Natural killer cell (primary cell): ENCODE measurements at regions not wholly inside any gene's neighbourhood (a gene's known extent, or its start where the extent isn't known, plus 50 kb on each side); places are given as distances from the start of the nearest gene placed in this dataset.

Source experiments
- ATAC-seq, 3 donors: fragments of 150-1000 bp in 2 of 3; fragments of 200-7000 bp in 1 of 3; cut with Tn5 transposase; 1 replicate in 1 of 3; 2 replicates in 2 of 3; pipeline ENCODE4 v1.10.0; 2021; ENCODE audit warnings: mild to moderate bottlenecking in 2 of 3, moderate library complexity in 2 of 3
- DNase-seq, 2 donors: peaks; one replicate each; pipeline versions ENCODE4 v3.0.0 to v3.0.0-alpha.2; 2013 to 2021; ENCODE audit warnings: mixed read lengths in 1 of 2
- H3K27ac ChIP-seq: one replicate; pipeline ENCODE4 v1.5.1; 2013; ENCODE audit warnings: mild to moderate bottlenecking, low read length
- H3K27me3 ChIP-seq: one replicate; pipeline ENCODE4 v1.6.1; 2013; ENCODE audit warnings: low read length; ENCODE audit not compliant: control insufficient read depth, insufficient read depth
- H3K36me3 ChIP-seq: one replicate; pipeline ENCODE4 v1.6.1; 2013; ENCODE audit warnings: low read length; ENCODE audit not compliant: control insufficient read depth, insufficient read depth
- H3K4me1 ChIP-seq: one replicate; pipeline ENCODE4 v1.6.1; 2013; ENCODE audit warnings: low read length; ENCODE audit not compliant: control insufficient read depth, insufficient read depth
- H3K4me3 ChIP-seq: one replicate; pipeline ENCODE4 v1.5.1; 2013; ENCODE audit warnings: low read length
- H3K9me3 ChIP-seq: one replicate; pipeline ENCODE4 v1.6.1; 2013; ENCODE audit warnings: low read length; ENCODE audit not compliant: control insufficient read depth, insufficient read depth
- H3K27ac Mint-ChIP-seq, 2 donors: one replicate each; pipeline ENCODE4 v1.8.0; 2022; ENCODE audit warnings: mild to moderate bottlenecking in 2 of 2, mixed read lengths in 2 of 2, moderate library complexity in 1 of 2
- H3K27me3 Mint-ChIP-seq, 2 donors: one replicate each; pipeline ENCODE4 v1.8.0; 2022; ENCODE audit warnings: low read depth in 2 of 2, mixed read lengths in 2 of 2
- H3K36me3 Mint-ChIP-seq: one replicate; pipeline ENCODE4 v1.8.0; 2022; ENCODE audit warnings: mixed read lengths
- H3K4me1 Mint-ChIP-seq, 2 donors: one replicate each; pipeline ENCODE4 v1.8.0; 2022; ENCODE audit warnings: mixed read lengths in 2 of 2
- H3K4me3 Mint-ChIP-seq: one replicate; pipeline ENCODE4 v1.8.0; 2022; ENCODE audit warnings: mild to moderate bottlenecking, moderate library complexity, mixed read lengths
- H3K9me3 Mint-ChIP-seq, 2 donors: one replicate each; pipeline ENCODE4 v1.8.0; 2022; ENCODE audit warnings: mixed read lengths in 2 of 2
- WGBS: methylation state at CpG from one replicate; pipeline ENCODE4 v1.1.7; 2013; ENCODE audit warnings: missing lambda C conversion rate; ENCODE audit not compliant: insufficient coverage; 5-methylcytosine and 5-hydroxymethylcytosine counted together
- intact Hi-C: fragments of 100-400 bp; cut with micrococcal nuclease; formaldehyde crosslinking; loops from one replicate; pipeline ENCODE4 v1.14.2; 2022
- TF ChIP-seq, protein P1 (sequence below): fragments of 200-600 bp; IDR thresholded peaks from one replicate; pipeline ENCODE4 v1.8.0; 2022; ENCODE audit warnings: antibody characterized with exemption

DNA sequence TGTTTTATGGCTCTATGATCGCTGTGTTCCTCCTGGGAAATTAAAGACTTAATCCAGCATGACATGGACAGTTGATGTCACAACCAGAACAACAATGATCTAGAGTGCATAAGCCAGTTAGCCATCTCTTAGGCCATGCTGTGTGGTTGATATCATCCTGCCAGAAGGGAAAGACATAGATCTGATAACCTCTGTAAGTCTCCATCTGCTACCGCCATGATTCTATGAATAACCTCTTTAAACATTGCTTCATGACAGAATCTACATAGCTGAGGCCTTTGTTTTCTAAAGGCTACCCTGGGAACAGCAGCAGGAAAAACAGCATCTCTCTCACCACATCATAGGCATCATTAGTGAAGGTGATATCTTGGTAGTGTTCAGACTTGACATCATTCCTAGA is 117.6 kb upstream of the PHACTR1 start:
- no peaks in the 10 kb centered on the region for H3K9me3 Mint-ChIP-seq
- DNase-seq: no peak
- H3K4me1 Mint-ChIP-seq: no peaks in the 10 kb centered on the region
- no peaks in the 10 kb centered on the region for H3K36me3 ChIP-seq
- H3K9me3 ChIP-seq: no peaks in the 10 kb centered on the region
- no peak overlapping the region for H3K27ac ChIP-seq
- H3K4me3 Mint-ChIP-seq: no peak overlapping the region
- WGBS: 96% methylated on average over 2 of the region's 2 CpGs
- no peaks in the 10 kb centered on the region for H3K4me1 ChIP-seq
- peaks cover 3 to 10% of the 10 kb centered on the region in 2 donors for H3K27me3 Mint-ChIP-seq
- H3K4me3 ChIP-seq: no peak overlapping the region
- H3K36me3 Mint-ChIP-seq: no peaks in the 10 kb centered on the region
- intact Hi-C loops: no loop called here
- no peak for ATAC-seq
- H3K27ac Mint-ChIP-seq: no peak overlapping the region
- TF ChIP-seq, protein P1, sequence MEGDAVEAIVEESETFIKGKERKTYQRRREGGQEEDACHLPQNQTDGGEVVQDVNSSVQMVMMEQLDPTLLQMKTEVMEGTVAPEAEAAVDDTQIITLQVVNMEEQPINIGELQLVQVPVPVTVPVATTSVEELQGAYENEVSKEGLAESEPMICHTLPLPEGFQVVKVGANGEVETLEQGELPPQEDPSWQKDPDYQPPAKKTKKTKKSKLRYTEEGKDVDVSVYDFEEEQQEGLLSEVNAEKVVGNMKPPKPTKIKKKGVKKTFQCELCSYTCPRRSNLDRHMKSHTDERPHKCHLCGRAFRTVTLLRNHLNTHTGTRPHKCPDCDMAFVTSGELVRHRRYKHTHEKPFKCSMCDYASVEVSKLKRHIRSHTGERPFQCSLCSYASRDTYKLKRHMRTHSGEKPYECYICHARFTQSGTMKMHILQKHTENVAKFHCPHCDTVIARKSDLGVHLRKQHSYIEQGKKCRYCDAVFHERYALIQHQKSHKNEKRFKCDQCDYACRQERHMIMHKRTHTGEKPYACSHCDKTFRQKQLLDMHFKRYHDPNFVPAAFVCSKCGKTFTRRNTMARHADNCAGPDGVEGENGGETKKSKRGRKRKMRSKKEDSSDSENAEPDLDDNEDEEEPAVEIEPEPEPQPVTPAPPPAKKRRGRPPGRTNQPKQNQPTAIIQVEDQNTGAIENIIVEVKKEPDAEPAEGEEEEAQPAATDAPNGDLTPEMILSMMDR: no peak
- H3K27me3 ChIP-seq: no peaks in the 10 kb centered on the region

DNA sequence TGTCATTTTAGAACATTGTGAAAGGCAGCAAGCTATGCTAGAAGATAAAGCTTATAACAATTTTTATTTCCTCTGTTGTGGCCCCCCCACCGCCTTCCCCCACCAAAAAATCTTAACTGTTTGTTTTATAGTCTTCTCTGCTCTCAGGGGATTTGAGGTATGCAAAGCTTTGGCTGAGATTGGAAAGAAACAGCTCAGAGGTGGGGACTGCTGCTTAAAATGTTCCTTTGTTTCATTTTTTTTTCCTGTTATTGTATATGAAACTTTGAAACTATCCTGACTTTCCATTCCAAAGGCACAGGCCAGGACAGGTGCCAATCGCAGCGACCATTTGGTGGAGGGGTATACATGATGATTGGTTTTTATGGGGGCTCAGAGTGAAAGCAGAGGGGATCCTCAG is 114.7 kb upstream of the PHACTR1 start:
- intact Hi-C loops: no loop called here
- H3K36me3 Mint-ChIP-seq: no peaks in the 10 kb centered on the region
- H3K9me3 Mint-ChIP-seq: no peaks in the 10 kb centered on the region
- no peak overlapping the region for H3K27ac Mint-ChIP-seq
- no peaks in the 10 kb centered on the region for H3K27me3 ChIP-seq
- H3K4me1 ChIP-seq: no peaks in the 10 kb centered on the region
- no peak for DNase-seq
- WGBS: 91% methylated on average over 2 of the region's 3 CpGs
- no peaks in the 10 kb centered on the region for H3K36me3 ChIP-seq
- no peak overlapping the region for H3K4me3 Mint-ChIP-seq
- H3K27me3 Mint-ChIP-seq: peaks cover 6 to 20% of the 10 kb centered on the region in 2 donors
- TF ChIP-seq, protein P1: no peak
- H3K4me1 Mint-ChIP-seq: peaks cover 0 to 6% of the 10 kb centered on the region in 2 donors
- H3K27ac ChIP-seq: no peak overlapping the region
- ATAC-seq: no peak
- H3K4me3 ChIP-seq: no peak overlapping the region
- H3K9me3 ChIP-seq: no peaks in the 10 kb centered on the region

DNA sequence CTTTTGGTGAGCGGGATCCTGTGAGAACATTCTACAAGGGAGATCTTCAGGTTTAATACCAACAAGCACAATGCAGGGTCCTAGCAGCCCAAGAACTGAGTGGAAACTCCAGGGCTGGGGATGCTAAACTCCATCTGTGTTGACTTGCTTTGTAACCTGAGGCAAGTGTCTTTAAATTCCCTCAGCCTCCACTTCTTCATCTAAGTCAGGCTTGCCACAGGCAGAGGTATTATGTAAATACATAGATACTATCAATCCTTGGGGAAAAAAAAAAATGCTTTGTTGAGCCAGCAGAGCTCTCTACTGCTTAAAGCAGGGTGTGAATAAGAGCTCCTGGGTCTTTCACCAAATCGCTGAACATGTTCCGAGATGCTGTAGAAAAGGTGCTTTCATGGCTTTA is 114.2 kb upstream of the PHACTR1 start:
- no peak for DNase-seq
- no peaks in the 10 kb centered on the region for H3K27me3 ChIP-seq
- Mint-ChIP-seq H3K27me3 (peaks cover 8 to 24% of the 10 kb centered on the region in 2 donors), H3K4me3 (no peak overlapping the region), H3K4me1 (peaks cover 0 to 6% of the 10 kb centered on the region in 2 donors), H3K9me3 (no peaks in the 10 kb centered on the region), H3K36me3 (no peaks in the 10 kb centered on the region), H3K27ac (no peak overlapping the region)
- no peak for ATAC-seq
- H3K27ac ChIP-seq: no peak overlapping the region
- no peaks in the 10 kb centered on the region for H3K4me1 ChIP-seq
- TF ChIP-seq, protein P1: no peak
- no peak overlapping the region for H3K4me3 ChIP-seq
- H3K36me3 ChIP-seq: no peaks in the 10 kb centered on the region
- intact Hi-C loops: no loop called here
- no peaks in the 10 kb centered on the region for H3K9me3 ChIP-seq
- 100% methylated on average over 3 of the region's 3 CpGs for WGBS

DNA sequence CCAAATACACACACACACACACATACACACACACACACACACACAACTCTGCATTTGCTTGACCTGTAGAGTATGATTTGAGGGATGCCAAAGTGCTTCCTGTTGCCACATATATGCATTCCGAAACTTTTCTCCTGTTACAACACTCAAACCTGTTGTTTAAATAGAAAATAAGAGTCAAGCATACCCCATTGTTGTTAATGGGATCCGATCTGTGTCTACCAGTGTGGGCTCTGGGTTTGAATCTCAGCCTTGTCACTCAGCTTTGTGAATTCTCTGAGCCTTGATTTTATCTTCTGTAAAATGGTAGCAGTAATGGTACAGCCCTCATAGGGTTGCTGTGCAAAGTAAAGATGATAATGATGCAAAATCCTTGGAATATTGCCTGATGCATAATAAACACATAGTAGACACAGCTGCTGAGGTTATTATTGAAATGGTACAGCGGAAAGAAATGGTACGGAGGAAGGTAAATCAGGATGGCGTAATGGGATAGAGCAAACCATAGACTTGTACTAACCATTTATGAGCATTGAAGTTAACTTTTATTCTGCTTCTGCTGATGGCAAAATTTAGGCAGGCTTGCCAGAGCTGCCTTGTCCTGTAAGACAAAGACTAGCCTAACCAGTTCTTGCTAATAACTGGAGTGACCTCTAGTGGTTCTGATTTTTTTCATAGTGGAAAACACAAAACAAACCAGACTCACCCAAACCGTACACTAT is 113.5 kb upstream of the PHACTR1 start:
- Histone ChIP-seq H3K27me3 (no peaks in the 10 kb centered on the region), H3K9me3 (no peaks in the 10 kb centered on the region), H3K4me1 (no peaks in the 10 kb centered on the region), H3K27ac (no peak overlapping the region), H3K36me3 (no peaks in the 10 kb centered on the region), H3K4me3 (no peak overlapping the region)
- intact Hi-C loops: no loop called here
- H3K27me3 Mint-ChIP-seq: peaks cover 8 to 27% of the 10 kb centered on the region in 2 donors
- 71% methylated on average over 4 of the region's 6 CpGs for WGBS
- DNase-seq: no peak
- ATAC-seq: no peak
- H3K36me3 Mint-ChIP-seq: no peaks in the 10 kb centered on the region
- no peaks in the 10 kb centered on the region for H3K9me3 Mint-ChIP-seq
- H3K27ac Mint-ChIP-seq: no peak overlapping the region
- TF ChIP-seq, protein P1: no peak
- H3K4me3 Mint-ChIP-seq: no peak overlapping the region
- H3K4me1 Mint-ChIP-seq: peaks cover 0 to 6% of the 10 kb centered on the region in 2 donors
